ENCODE measurements at regions not wholly inside any gene's neighbourhood (a gene's known extent, or its start where the extent isn't known, plus 50 kb on each side); places are given as distances from the start of the nearest gene placed in this dataset.
A peak's percentile ranks its signal among the peaks of the same experiment; 100 is the strongest.

- TF ChIP-seq, protein P1, sequence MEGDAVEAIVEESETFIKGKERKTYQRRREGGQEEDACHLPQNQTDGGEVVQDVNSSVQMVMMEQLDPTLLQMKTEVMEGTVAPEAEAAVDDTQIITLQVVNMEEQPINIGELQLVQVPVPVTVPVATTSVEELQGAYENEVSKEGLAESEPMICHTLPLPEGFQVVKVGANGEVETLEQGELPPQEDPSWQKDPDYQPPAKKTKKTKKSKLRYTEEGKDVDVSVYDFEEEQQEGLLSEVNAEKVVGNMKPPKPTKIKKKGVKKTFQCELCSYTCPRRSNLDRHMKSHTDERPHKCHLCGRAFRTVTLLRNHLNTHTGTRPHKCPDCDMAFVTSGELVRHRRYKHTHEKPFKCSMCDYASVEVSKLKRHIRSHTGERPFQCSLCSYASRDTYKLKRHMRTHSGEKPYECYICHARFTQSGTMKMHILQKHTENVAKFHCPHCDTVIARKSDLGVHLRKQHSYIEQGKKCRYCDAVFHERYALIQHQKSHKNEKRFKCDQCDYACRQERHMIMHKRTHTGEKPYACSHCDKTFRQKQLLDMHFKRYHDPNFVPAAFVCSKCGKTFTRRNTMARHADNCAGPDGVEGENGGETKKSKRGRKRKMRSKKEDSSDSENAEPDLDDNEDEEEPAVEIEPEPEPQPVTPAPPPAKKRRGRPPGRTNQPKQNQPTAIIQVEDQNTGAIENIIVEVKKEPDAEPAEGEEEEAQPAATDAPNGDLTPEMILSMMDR (IDR thresholded peaks at IDR 0.05; ENCODE audit: low read depth, low read length), result peak; percentile 68
- no peak for TF ChIP-seq EZH2phosphoT487 (IDR thresholded peaks at IDR 0.05; ENCODE audit: low read depth)
Measured at GRCh38 chr2:106572541-106573450, 85.6 kb downstream of the CD8B2 start.

All from OCI-LY3 (cell line).